ENCODE measurements at regions not wholly inside any gene's neighbourhood (a gene's known extent, or its start where the extent isn't known, plus 50 kb on each side); places are given as distances from the start of the nearest gene placed in this dataset.
A peak's percentile ranks its signal among the peaks of the same experiment; 100 is the strongest.

DNA sequence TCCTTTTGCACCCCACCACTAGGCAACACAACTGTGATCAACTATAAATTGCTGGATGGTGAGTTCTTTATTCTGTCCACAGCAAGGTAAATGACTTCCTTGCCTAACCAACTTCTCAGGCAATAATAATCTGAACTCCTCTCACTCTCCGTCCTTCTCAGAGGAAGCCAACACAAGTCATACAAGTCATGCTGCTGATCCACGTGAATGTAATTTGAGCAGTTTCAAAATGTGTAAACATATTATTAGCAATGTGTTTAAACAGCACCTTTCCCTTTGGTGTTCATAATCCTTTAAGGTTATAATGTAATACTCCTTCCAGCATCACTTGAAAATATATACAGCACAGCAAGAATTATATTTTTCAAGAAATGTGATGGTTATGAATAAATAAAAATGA is 127.9 kb downstream of the QRSL1 start:
- Histone ChIP-seq H3K4me3 (ENCODE audit: low read depth in 1 of 2, low read length in 2 of 2) (no peak overlapping the region), H3K4me1 (ENCODE audit: control insufficient read depth in 2 of 2, insufficient read depth in 2 of 2, low read length in 1 of 2) (peaks cover 0 to 2% of the 10 kb centered on the region in 2 donors), H3K9me3 (ENCODE audit: control insufficient read depth in 2 of 2, insufficient read depth in 1 of 2, low read depth in 1 of 2, low read length in 1 of 2) (no peaks in the 10 kb centered on the region), H3K27me3 (ENCODE audit: control insufficient read depth in 1 of 2, insufficient read depth in 2 of 2, low read length in 2 of 2) (no peaks in the 10 kb centered on the region), H3K27ac (ENCODE audit: low read depth in 2 of 2, low read length in 1 of 2) (no peak overlapping the region), H3K36me3 (ENCODE audit: control insufficient read depth in 2 of 2, insufficient read depth in 2 of 2, low read length in 1 of 2) (no peaks in the 10 kb centered on the region)
- WGBS, 2 donors = 22 to 33% methylated on average over 2 of the region's 2 CpGs

DNA sequence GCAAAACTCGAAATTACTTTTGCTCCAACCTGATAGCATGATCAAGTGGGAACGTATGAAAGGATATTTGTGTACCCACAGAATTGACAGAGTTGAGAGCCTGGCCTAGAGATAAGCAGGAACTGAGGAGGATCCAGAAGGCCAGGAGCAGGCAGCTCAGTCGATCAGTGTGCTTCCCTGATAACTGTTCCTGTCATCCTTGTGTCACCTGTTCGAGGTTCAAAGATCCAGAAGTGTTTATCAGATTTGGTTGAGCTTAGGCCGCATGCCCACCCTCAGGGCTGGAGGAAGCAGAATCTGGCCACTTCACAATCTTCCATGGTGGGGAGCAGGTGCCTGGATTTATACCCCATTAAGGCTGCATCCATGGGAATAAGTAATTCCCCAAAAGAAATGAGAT is 124.8 kb downstream of the QRSL1 start:
- Histone ChIP-seq H3K27ac (ENCODE audit: low read depth in 2 of 2, low read length in 1 of 2) (no peak overlapping the region), H3K27me3 (ENCODE audit: control insufficient read depth in 1 of 2, insufficient read depth in 2 of 2, low read length in 2 of 2) (no peaks in the 10 kb centered on the region), H3K4me1 (ENCODE audit: control insufficient read depth in 2 of 2, insufficient read depth in 2 of 2, low read length in 1 of 2) (peaks cover 0 to 3% of the 10 kb centered on the region in 2 donors), H3K4me3 (ENCODE audit: low read depth in 1 of 2, low read length in 2 of 2) (no peak overlapping the region), H3K36me3 (ENCODE audit: control insufficient read depth in 2 of 2, insufficient read depth in 2 of 2, low read length in 1 of 2) (no peaks in the 10 kb centered on the region), H3K9me3 (ENCODE audit: control insufficient read depth in 2 of 2, insufficient read depth in 1 of 2, low read depth in 1 of 2, low read length in 1 of 2) (no peaks in the 10 kb centered on the region)
- 81 to 90% methylated on average over 5 of the region's 5 CpGs for WGBS, 2 donors

DNA sequence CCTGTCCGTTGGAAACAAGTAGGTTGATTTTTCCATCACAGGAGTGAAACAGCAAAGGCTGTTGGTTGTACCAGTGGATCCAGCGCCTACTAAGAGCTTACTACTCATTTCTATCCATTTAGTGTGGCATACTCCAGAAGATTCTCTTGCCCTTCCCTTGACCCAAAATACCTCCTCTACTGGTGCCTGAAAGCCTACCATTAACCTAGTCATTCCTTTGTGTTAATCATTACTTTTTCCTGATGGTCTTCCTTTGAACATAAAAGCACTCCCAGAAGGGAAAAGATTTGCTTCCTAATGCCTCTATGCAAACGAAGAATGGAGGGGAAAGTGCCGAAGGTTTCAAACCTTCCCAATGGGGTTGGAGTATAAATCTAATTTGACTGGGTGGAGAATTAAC is 123.3 kb downstream of the QRSL1 start:
- H3K27me3 ChIP-seq (ENCODE audit: control insufficient read depth in 1 of 2, insufficient read depth in 2 of 2, low read length in 2 of 2) = no peaks in the 10 kb centered on the region
- H3K27ac ChIP-seq (ENCODE audit: low read depth in 2 of 2, low read length in 1 of 2) = no peak overlapping the region
- peaks cover 0 to 3% of the 10 kb centered on the region in 2 donors for H3K4me1 ChIP-seq (ENCODE audit: control insufficient read depth in 2 of 2, insufficient read depth in 2 of 2, low read length in 1 of 2)
- H3K36me3 ChIP-seq (ENCODE audit: control insufficient read depth in 2 of 2, insufficient read depth in 2 of 2, low read length in 1 of 2) = no peaks in the 10 kb centered on the region
- H3K4me3 ChIP-seq (ENCODE audit: low read depth in 1 of 2, low read length in 2 of 2) = no peak overlapping the region
- 75 to 80% methylated on average over 4 of the region's 4 CpGs for WGBS, 2 donors
- no peaks in the 10 kb centered on the region for H3K9me3 ChIP-seq (ENCODE audit: control insufficient read depth in 2 of 2, insufficient read depth in 1 of 2, low read depth in 1 of 2, low read length in 1 of 2)

DNA sequence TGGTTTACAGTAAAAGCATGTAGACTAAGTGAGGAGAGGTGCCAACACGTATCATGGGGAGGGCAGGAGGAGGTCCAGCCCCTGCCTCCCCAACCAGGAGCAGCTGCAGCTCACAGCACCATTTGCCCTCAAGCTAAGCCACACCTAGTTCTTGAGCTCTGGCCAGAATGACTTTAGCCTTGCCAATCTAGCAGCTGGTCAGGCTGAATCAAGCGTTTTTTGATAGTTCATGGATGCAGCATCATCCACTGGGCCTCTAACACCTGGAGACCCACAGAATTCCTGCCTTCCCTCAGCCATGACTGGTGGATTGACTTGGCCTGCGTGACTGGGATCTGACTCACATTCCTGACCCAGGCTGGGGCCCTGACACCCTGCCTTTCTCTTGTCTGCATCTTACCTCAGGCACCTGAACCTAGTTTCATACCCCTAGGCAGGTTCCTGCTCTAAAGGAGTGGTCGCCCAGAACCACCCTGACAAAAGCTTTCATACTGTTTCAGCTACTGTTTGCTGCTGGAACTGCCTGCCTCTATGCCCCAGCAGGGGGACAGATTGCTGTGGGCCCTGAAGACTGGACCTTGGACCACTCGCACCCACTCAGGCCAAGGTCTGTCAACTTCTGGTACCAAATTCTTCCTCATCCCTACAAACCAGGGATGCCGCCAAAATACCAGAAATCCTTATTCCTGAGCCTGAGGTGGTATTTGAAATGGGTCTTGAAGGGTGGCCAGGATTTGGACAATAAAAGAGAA is 122.3 kb downstream of the QRSL1 start:
- Histone ChIP-seq H3K27ac (ENCODE audit: low read depth in 2 of 2, low read length in 1 of 2) (no peak overlapping the region), H3K9me3 (ENCODE audit: control insufficient read depth in 2 of 2, insufficient read depth in 1 of 2, low read depth in 1 of 2, low read length in 1 of 2) (no peaks in the 10 kb centered on the region), H3K36me3 (ENCODE audit: control insufficient read depth in 2 of 2, insufficient read depth in 2 of 2, low read length in 1 of 2) (no peaks in the 10 kb centered on the region), H3K4me3 (ENCODE audit: low read depth in 1 of 2, low read length in 2 of 2) (no peak overlapping the region), H3K27me3 (ENCODE audit: control insufficient read depth in 1 of 2, insufficient read depth in 2 of 2, low read length in 2 of 2) (no peaks in the 10 kb centered on the region), H3K4me1 (ENCODE audit: control insufficient read depth in 2 of 2, insufficient read depth in 2 of 2, low read length in 1 of 2) (peaks cover 0 to 3% of the 10 kb centered on the region in 2 donors)
- 60 to 64% methylated on average over 6 of the region's 6 CpGs for WGBS, 2 donors

DNA sequence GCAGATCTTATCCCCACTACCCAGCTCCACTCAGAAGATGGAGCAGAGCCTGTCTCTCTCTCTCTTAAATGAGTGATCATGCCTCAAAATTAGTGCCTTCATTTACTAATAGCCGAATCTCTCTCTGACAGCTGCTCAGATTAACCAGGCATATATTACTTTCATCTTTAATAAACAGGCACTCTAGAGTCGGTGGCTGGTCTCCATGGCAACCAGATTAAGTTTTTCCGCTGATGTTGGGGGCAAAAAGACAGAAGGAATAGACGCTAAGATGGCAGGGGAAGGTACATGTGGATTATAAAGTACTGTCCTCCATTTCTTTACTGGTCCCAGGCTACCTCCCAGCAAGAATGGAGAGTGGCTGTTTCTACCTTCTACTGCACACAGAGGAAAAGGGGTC is 121.6 kb downstream of the QRSL1 start:
- Histone ChIP-seq H3K27ac (ENCODE audit: low read depth in 2 of 2, low read length in 1 of 2) (no peak overlapping the region), H3K4me3 (ENCODE audit: low read depth in 1 of 2, low read length in 2 of 2) (no peak overlapping the region)
- 43 to 55% methylated on average over 4 of the region's 4 CpGs for WGBS, 2 donors

DNA sequence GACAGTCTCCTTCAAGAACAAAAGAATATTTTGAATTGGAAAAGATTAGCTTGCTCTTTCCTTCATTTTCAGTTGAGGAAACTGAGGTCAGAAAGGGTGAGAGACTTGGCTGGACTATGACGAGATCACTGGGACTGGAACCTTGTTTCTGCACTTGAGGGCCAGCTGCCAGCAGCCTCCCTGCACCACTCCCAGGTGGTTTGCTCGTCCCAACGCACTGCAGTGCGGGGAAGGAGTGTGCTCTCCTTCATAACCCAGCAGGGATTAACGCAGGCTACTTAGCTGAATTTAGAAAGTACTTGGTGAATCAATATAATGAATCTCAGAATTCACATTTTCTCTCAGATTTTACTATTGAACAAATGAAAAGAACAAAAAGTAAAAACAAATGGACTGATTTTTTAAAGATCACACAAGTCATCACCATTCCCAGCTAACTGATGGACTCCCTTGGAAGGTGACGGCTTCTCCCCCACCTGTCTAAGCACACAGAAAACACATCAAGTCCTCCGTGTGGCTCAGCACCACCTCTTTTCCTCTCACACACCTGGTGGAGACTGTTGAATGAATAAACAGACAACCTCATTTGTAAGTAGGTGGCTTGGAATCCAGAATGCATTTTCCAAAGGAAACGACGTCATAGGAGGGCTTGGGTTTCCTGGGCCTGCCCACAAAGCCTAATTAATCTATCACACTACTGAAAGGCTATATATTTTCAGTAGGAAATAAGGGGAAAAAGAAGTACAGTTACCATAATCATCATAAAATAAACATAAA is 121.0 kb downstream of the QRSL1 start:
- H3K27me3 ChIP-seq (ENCODE audit: control insufficient read depth in 1 of 2, insufficient read depth in 2 of 2, low read length in 2 of 2) = no peaks in the 10 kb centered on the region
- no peaks in the 10 kb centered on the region for H3K36me3 ChIP-seq (ENCODE audit: control insufficient read depth in 2 of 2, insufficient read depth in 2 of 2, low read length in 1 of 2)
- no peak overlapping the region for H3K4me3 ChIP-seq (ENCODE audit: low read depth in 1 of 2, low read length in 2 of 2)
- peaks cover 2 to 3% of the 10 kb centered on the region in 2 donors for H3K4me1 ChIP-seq (ENCODE audit: control insufficient read depth in 2 of 2, insufficient read depth in 2 of 2, low read length in 1 of 2)
- 50 to 51% methylated on average over 9 of the region's 9 CpGs for WGBS, 2 donors
- no peaks in the 10 kb centered on the region for H3K9me3 ChIP-seq (ENCODE audit: control insufficient read depth in 2 of 2, insufficient read depth in 1 of 2, low read depth in 1 of 2, low read length in 1 of 2)
- H3K27ac ChIP-seq (ENCODE audit: low read depth in 2 of 2, low read length in 1 of 2) = no peak overlapping the region

More for the DNA sequence above, 121.6 kb downstream of the QRSL1 start:
- no peaks in the 10 kb centered on the region for H3K36me3 ChIP-seq (ENCODE audit: control insufficient read depth in 2 of 2, insufficient read depth in 2 of 2, low read length in 1 of 2)
- H3K27me3 ChIP-seq (ENCODE audit: control insufficient read depth in 1 of 2, insufficient read depth in 2 of 2, low read length in 2 of 2) = no peaks in the 10 kb centered on the region
- peaks cover 0 to 3% of the 10 kb centered on the region in 2 donors for H3K4me1 ChIP-seq (ENCODE audit: control insufficient read depth in 2 of 2, insufficient read depth in 2 of 2, low read length in 1 of 2)
- H3K9me3 ChIP-seq (ENCODE audit: control insufficient read depth in 2 of 2, insufficient read depth in 1 of 2, low read depth in 1 of 2, low read length in 1 of 2) = no peaks in the 10 kb centered on the region

DNA sequence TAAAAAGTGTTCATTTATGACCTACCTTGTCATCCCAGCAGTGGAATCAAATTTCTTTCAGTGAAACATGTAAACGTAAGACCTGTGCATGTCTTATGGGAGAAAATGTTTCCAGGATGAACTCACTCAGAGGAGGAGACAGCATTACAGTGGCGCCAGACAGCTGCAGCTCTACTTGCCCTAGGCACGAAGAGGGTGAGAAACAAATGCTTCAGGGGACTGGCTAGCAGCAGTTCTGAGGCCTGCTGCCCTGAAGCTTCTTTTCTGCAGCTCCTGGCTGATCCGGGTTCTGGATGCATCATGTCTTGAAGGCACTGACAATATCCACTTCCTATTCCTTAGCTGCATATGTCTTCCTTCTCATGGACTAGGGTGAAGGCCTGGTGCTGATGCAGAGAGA is 120.2 kb downstream of the QRSL1 start:
- WGBS, 2 donors = 66 to 68% methylated on average over 4 of the region's 4 CpGs
- H3K4me1 ChIP-seq (ENCODE audit: control insufficient read depth in 2 of 2, insufficient read depth in 2 of 2, low read length in 1 of 2) = peaks cover 2 to 3% of the 10 kb centered on the region in 2 donors
- no peak overlapping the region for H3K4me3 ChIP-seq (ENCODE audit: low read depth in 1 of 2, low read length in 2 of 2)
- H3K27ac ChIP-seq (ENCODE audit: low read depth in 2 of 2, low read length in 1 of 2) = no peak overlapping the region
- H3K36me3 ChIP-seq (ENCODE audit: control insufficient read depth in 2 of 2, insufficient read depth in 2 of 2, low read length in 1 of 2) = no peaks in the 10 kb centered on the region
- no peaks in the 10 kb centered on the region for H3K27me3 ChIP-seq (ENCODE audit: control insufficient read depth in 1 of 2, insufficient read depth in 2 of 2, low read length in 2 of 2)
- no peaks in the 10 kb centered on the region for H3K9me3 ChIP-seq (ENCODE audit: control insufficient read depth in 2 of 2, insufficient read depth in 1 of 2, low read depth in 1 of 2, low read length in 1 of 2)

DNA sequence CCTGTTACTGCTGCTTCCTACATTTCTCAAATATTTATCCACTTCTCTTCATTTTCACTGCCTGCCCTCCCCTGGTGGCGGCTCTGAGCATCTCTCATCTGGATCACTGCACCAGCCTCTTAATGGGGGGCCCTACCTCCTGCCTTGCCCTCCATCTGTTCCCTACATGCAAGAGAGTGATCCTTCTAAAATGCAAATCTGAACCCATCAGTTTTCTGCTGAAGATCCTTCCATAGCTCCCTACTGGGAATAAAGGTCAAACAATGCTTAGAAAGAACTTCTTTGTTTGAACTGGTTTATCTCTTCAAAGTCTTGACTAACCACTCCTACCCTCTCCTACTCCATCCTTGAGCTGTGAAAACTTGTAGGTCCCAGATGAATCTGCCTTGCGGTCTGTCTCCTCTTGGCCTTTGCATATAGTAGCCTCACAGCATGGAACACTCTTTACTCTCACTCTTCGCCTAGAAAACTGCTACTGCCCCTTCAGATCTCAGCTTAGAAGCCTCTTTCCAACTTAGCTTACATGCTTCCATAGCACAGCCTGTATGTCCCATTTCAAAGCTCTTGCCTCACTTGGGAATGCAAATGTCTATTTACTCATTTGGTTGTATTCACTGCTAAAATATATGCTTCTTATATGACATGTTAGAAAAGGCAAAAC is 119.3 kb downstream of the QRSL1 start:
- Histone ChIP-seq H3K27ac (ENCODE audit: low read depth in 2 of 2, low read length in 1 of 2) (no peak overlapping the region), H3K4me3 (ENCODE audit: low read depth in 1 of 2, low read length in 2 of 2) (no peak overlapping the region), H3K9me3 (ENCODE audit: control insufficient read depth in 2 of 2, insufficient read depth in 1 of 2, low read depth in 1 of 2, low read length in 1 of 2) (peaks cover 0 to 3% of the 10 kb centered on the region in 2 donors), H3K27me3 (ENCODE audit: control insufficient read depth in 1 of 2, insufficient read depth in 2 of 2, low read length in 2 of 2) (no peaks in the 10 kb centered on the region), H3K4me1 (ENCODE audit: control insufficient read depth in 2 of 2, insufficient read depth in 2 of 2, low read length in 1 of 2) (peaks cover 2 to 3% of the 10 kb centered on the region in 2 donors), H3K36me3 (ENCODE audit: control insufficient read depth in 2 of 2, insufficient read depth in 2 of 2, low read length in 1 of 2) (no peaks in the 10 kb centered on the region)
- 83 to 89% methylated on average over 3 of the region's 3 CpGs for WGBS, 2 donors

DNA sequence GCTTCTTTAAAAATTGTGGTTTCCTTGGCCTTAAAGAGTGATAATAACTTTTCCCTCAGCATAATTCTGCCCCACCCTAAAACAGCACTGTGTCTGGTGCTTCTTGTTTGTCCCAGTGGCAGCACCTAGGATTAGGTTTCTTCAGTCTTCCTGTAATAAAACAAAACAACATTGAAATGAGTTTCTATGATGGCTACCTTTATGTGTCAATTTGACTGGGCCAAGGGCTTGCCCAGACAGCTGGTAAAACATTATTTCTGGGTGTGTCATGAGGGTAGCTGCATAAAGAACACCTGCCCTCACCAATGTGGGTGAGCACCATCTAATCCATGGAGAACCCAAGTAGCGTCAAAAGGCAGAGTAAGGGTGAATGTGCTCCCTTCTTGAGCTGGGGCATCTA is 117.8 kb downstream of the QRSL1 start:
- 55 to 68% methylated on average over 1 of the region's 1 CpG for WGBS, 2 donors
- Histone ChIP-seq H3K27me3 (ENCODE audit: control insufficient read depth in 1 of 2, insufficient read depth in 2 of 2, low read length in 2 of 2) (no peaks in the 10 kb centered on the region), H3K9me3 (ENCODE audit: control insufficient read depth in 2 of 2, insufficient read depth in 1 of 2, low read depth in 1 of 2, low read length in 1 of 2) (peaks cover 0 to 3% of the 10 kb centered on the region in 2 donors), H3K4me3 (ENCODE audit: low read depth in 1 of 2, low read length in 2 of 2) (no peak overlapping the region), H3K27ac (ENCODE audit: low read depth in 2 of 2, low read length in 1 of 2) (peak overlapping the region; percentile 78 to 80), H3K36me3 (ENCODE audit: control insufficient read depth in 2 of 2, insufficient read depth in 2 of 2, low read length in 1 of 2) (no peaks in the 10 kb centered on the region), H3K4me1 (ENCODE audit: control insufficient read depth in 2 of 2, insufficient read depth in 2 of 2, low read length in 1 of 2) (peaks cover 0 to 2% of the 10 kb centered on the region in 2 donors)
